ENCODE measurements at regions not wholly inside any gene's neighbourhood (a gene's known extent, or its start where the extent isn't known, plus 50 kb on each side); places are given as distances from the start of the nearest gene placed in this dataset.

GRCh38 chr1:38721816-38722215, 137.8 kb downstream of the RRAGC start:
- H2BK120ac ChIP-seq (ENCODE audit: low read depth, low read length), result no peak overlapping the region
- no peaks in the 10 kb centered on the region for H3K79me1 ChIP-seq (ENCODE audit: low read length)
- no peak overlapping the region for H3K18ac ChIP-seq (ENCODE audit: low read length)
- H3K23ac ChIP-seq (ENCODE audit: low read length), result no peak overlapping the region
- DNase-seq, result no peak
- H3K27me3 ChIP-seq (ENCODE audit: insufficient read depth, low read length, poor library complexity), result no peaks in the 10 kb centered on the region
- WGBS (ENCODE audit: extremely low coverage, insufficient coverage, low lambda C conversion rate), result no CpG with 5 or more reads among the region's 4 CpGs
- no peak overlapping the region for H3K27ac ChIP-seq (ENCODE audit: low read depth, low read length)
- no peak overlapping the region for H3K56ac ChIP-seq (ENCODE audit: low read length)
- no peak overlapping the region for H4K8ac ChIP-seq (ENCODE audit: low read depth, low read length)
- H3K36me3 ChIP-seq (ENCODE audit: control insufficient read depth, insufficient read depth, low read length), result no peaks in the 10 kb centered on the region
- no peak overlapping the region for H4K5ac ChIP-seq (ENCODE audit: low read length)
- no peaks in the 10 kb centered on the region for H3K79me2 ChIP-seq (ENCODE audit: control insufficient read depth, insufficient read depth, low read length)
- no peak overlapping the region for H2BK5ac ChIP-seq (ENCODE audit: low read length)
- no peaks in the 10 kb centered on the region for H3K4me1 ChIP-seq (ENCODE audit: control insufficient read depth, low read depth, low read length)
- no peak overlapping the region for H2AK5ac ChIP-seq (ENCODE audit: low read length)
- no peak overlapping the region for H3K4me3 ChIP-seq (ENCODE audit: low read length)
- no peak overlapping the region for H3K9ac ChIP-seq (ENCODE audit: low read length)
- no peak overlapping the region for H3K4me2 ChIP-seq (ENCODE audit: low read length)
- no peak overlapping the region for H2BK15ac ChIP-seq (replicated peaks; ENCODE audit: low read depth)
- H3K4ac ChIP-seq (ENCODE audit: low read depth, low read length), result no peak overlapping the region

- Histone ChIP-seq H4K8ac (ENCODE audit: low read depth, low read length) (no peak overlapping the region), H3K18ac (ENCODE audit: low read length) (no peak overlapping the region), H3K36me3 (ENCODE audit: control insufficient read depth, insufficient read depth, low read length) (no peaks in the 10 kb centered on the region), H3K4me2 (ENCODE audit: low read length) (no peak overlapping the region), H2BK5ac (ENCODE audit: low read length) (no peak overlapping the region), H2BK15ac (replicated peaks; ENCODE audit: low read depth) (no peak overlapping the region), H3K56ac (ENCODE audit: low read length) (no peak overlapping the region), H3K4me3 (ENCODE audit: low read length) (no peak overlapping the region), H2BK120ac (ENCODE audit: low read depth, low read length) (no peak overlapping the region), H3K4me1 (ENCODE audit: control insufficient read depth, low read depth, low read length) (no peaks in the 10 kb centered on the region), H3K79me1 (ENCODE audit: low read length) (no peaks in the 10 kb centered on the region), H4K5ac (ENCODE audit: low read length) (no peak overlapping the region), H3K4ac (ENCODE audit: low read depth, low read length) (no peak overlapping the region), H3K27ac (ENCODE audit: low read depth, low read length) (no peak overlapping the region), H3K9ac (ENCODE audit: low read length) (no peak overlapping the region), H3K27me3 (ENCODE audit: insufficient read depth, low read length, poor library complexity) (no peaks in the 10 kb centered on the region), H2AK5ac (ENCODE audit: low read length) (no peak overlapping the region), H3K79me2 (ENCODE audit: control insufficient read depth, insufficient read depth, low read length) (no peaks in the 10 kb centered on the region), H3K23ac (ENCODE audit: low read length) (peak overlapping the region; percentile 53)
- no CpG with 5 or more reads among the region's 7 CpGs for WGBS (ENCODE audit: extremely low coverage, insufficient coverage, low lambda C conversion rate)
- no peak for DNase-seq
Observed at GRCh38 chr1:38719880-38720279, 139.7 kb downstream of the RRAGC start.

- H2AK5ac ChIP-seq (ENCODE audit: low read length), result no peak overlapping the region
- no peaks in the 10 kb centered on the region for H3K79me2 ChIP-seq (ENCODE audit: control insufficient read depth, insufficient read depth, low read length)
- H3K4ac ChIP-seq (ENCODE audit: low read depth, low read length), result no peak overlapping the region
- no peaks in the 10 kb centered on the region for H3K27me3 ChIP-seq (ENCODE audit: insufficient read depth, low read length, poor library complexity)
- no peak overlapping the region for H3K18ac ChIP-seq (ENCODE audit: low read length)
- no peak overlapping the region for H4K8ac ChIP-seq (ENCODE audit: low read depth, low read length)
- no peak overlapping the region for H3K27ac ChIP-seq (ENCODE audit: low read depth, low read length)
- no peak for DNase-seq
- no peak overlapping the region for H3K9ac ChIP-seq (ENCODE audit: low read length)
- no peak overlapping the region for H2BK15ac ChIP-seq (replicated peaks; ENCODE audit: low read depth)
- no peak overlapping the region for H3K23ac ChIP-seq (ENCODE audit: low read length)
- H3K4me2 ChIP-seq (ENCODE audit: low read length), result no peak overlapping the region
- no peak overlapping the region for H2BK120ac ChIP-seq (ENCODE audit: low read depth, low read length)
- no peak overlapping the region for H3K56ac ChIP-seq (ENCODE audit: low read length)
- H3K36me3 ChIP-seq (ENCODE audit: control insufficient read depth, insufficient read depth, low read length), result no peaks in the 10 kb centered on the region
- no peak overlapping the region for H2BK5ac ChIP-seq (ENCODE audit: low read length)
- H3K4me1 ChIP-seq (ENCODE audit: control insufficient read depth, low read depth, low read length), result no peaks in the 10 kb centered on the region
- H3K79me1 ChIP-seq (ENCODE audit: low read length), result no peaks in the 10 kb centered on the region
- H4K5ac ChIP-seq (ENCODE audit: low read length), result no peak overlapping the region
- no CpG with 5 or more reads among the region's 8 CpGs for whole genome bisulfite sequencing (ENCODE audit: extremely low coverage, insufficient coverage, low lambda C conversion rate)
- no peak overlapping the region for H3K4me3 ChIP-seq (ENCODE audit: low read length)
Observed at GRCh38 chr1:38718031-38718430, 141.5 kb downstream of the RRAGC start.

GRCh38 chr1:38716229-38716628, 143.3 kb downstream of the RRAGC start:
- Histone ChIP-seq H3K4me2 (ENCODE audit: low read length) (no peak overlapping the region), H3K4me3 (ENCODE audit: low read length) (no peak overlapping the region), H2BK5ac (ENCODE audit: low read length) (no peak overlapping the region), H2BK15ac (replicated peaks; ENCODE audit: low read depth) (no peak overlapping the region), H2BK120ac (ENCODE audit: low read depth, low read length) (no peak overlapping the region), H3K36me3 (ENCODE audit: control insufficient read depth, insufficient read depth, low read length) (no peaks in the 10 kb centered on the region), H3K9ac (ENCODE audit: low read length) (no peak overlapping the region), H3K18ac (ENCODE audit: low read length) (no peak overlapping the region), H3K79me2 (ENCODE audit: control insufficient read depth, insufficient read depth, low read length) (no peaks in the 10 kb centered on the region), H4K5ac (ENCODE audit: low read length) (no peak overlapping the region), H3K23ac (ENCODE audit: low read length) (no peak overlapping the region), H3K79me1 (ENCODE audit: low read length) (no peaks in the 10 kb centered on the region), H3K4ac (ENCODE audit: low read depth, low read length) (no peak overlapping the region), H3K56ac (ENCODE audit: low read length) (no peak overlapping the region), H2AK5ac (ENCODE audit: low read length) (no peak overlapping the region), H4K8ac (ENCODE audit: low read depth, low read length) (no peak overlapping the region), H3K27me3 (ENCODE audit: insufficient read depth, low read length, poor library complexity) (no peaks in the 10 kb centered on the region), H3K27ac (ENCODE audit: low read depth, low read length) (no peak overlapping the region), H3K4me1 (ENCODE audit: control insufficient read depth, low read depth, low read length) (no peaks in the 10 kb centered on the region)
- no CpG with 5 or more reads among the region's 2 CpGs for WGBS (ENCODE audit: extremely low coverage, insufficient coverage, low lambda C conversion rate)
- no peak for DNase-seq

- Histone ChIP-seq H3K79me2 (ENCODE audit: control insufficient read depth, insufficient read depth, low read length) (no peaks in the 10 kb centered on the region), H3K4me1 (ENCODE audit: control insufficient read depth, low read depth, low read length) (no peaks in the 10 kb centered on the region), H2BK120ac (ENCODE audit: low read depth, low read length) (no peak overlapping the region), H3K4me3 (ENCODE audit: low read length) (no peak overlapping the region), H3K36me3 (ENCODE audit: control insufficient read depth, insufficient read depth, low read length) (no peaks in the 10 kb centered on the region), H4K5ac (ENCODE audit: low read length) (no peak overlapping the region), H3K27ac (ENCODE audit: low read depth, low read length) (no peak overlapping the region), H3K18ac (ENCODE audit: low read length) (no peak overlapping the region), H3K4me2 (ENCODE audit: low read length) (no peak overlapping the region), H2BK15ac (replicated peaks; ENCODE audit: low read depth) (no peak overlapping the region), H3K23ac (ENCODE audit: low read length) (no peak overlapping the region), H3K27me3 (ENCODE audit: insufficient read depth, low read length, poor library complexity) (no peaks in the 10 kb centered on the region), H3K9ac (ENCODE audit: low read length) (no peak overlapping the region), H3K4ac (ENCODE audit: low read depth, low read length) (no peak overlapping the region), H2AK5ac (ENCODE audit: low read length) (no peak overlapping the region), H3K79me1 (ENCODE audit: low read length) (no peaks in the 10 kb centered on the region), H3K56ac (ENCODE audit: low read length) (no peak overlapping the region), H4K8ac (ENCODE audit: low read depth, low read length) (no peak overlapping the region), H2BK5ac (ENCODE audit: low read length) (no peak overlapping the region)
- DNase-seq, result no peak
- WGBS (ENCODE audit: extremely low coverage, insufficient coverage, low lambda C conversion rate), result no CpG with 5 or more reads among the region's 9 CpGs
Observed at GRCh38 chr1:38715415-38715814, 144.2 kb downstream of the RRAGC start.

- H3K4me1 ChIP-seq (ENCODE audit: control insufficient read depth, low read depth, low read length), result no peaks in the 10 kb centered on the region
- no CpG with 5 or more reads among the region's 1 CpG for WGBS (ENCODE audit: extremely low coverage, insufficient coverage, low lambda C conversion rate)
Observed at GRCh38 chr1:38712046-38712445, 147.5 kb downstream of the RRAGC start.

More at GRCh38 chr1:38712046-38712445, 147.5 kb downstream of the RRAGC start:
- Histone ChIP-seq H3K4me3 (ENCODE audit: low read length) (no peak overlapping the region), H3K9ac (ENCODE audit: low read length) (no peak overlapping the region), H2BK15ac (replicated peaks; ENCODE audit: low read depth) (no peak overlapping the region), H2BK5ac (ENCODE audit: low read length) (no peak overlapping the region), H4K5ac (ENCODE audit: low read length) (no peak overlapping the region), H3K56ac (ENCODE audit: low read length) (no peak overlapping the region), H3K18ac (ENCODE audit: low read length) (no peak overlapping the region), H3K79me1 (ENCODE audit: low read length) (no peaks in the 10 kb centered on the region), H3K4ac (ENCODE audit: low read depth, low read length) (no peak overlapping the region), H3K27ac (ENCODE audit: low read depth, low read length) (no peak overlapping the region), H2BK120ac (ENCODE audit: low read depth, low read length) (no peak overlapping the region), H3K27me3 (ENCODE audit: insufficient read depth, low read length, poor library complexity) (no peaks in the 10 kb centered on the region), H3K23ac (ENCODE audit: low read length) (no peak overlapping the region), H4K8ac (ENCODE audit: low read depth, low read length) (no peak overlapping the region), H3K79me2 (ENCODE audit: control insufficient read depth, insufficient read depth, low read length) (no peaks in the 10 kb centered on the region), H3K36me3 (ENCODE audit: control insufficient read depth, insufficient read depth, low read length) (no peaks in the 10 kb centered on the region), H2AK5ac (ENCODE audit: low read length) (no peak overlapping the region), H3K4me2 (ENCODE audit: low read length) (no peak overlapping the region)
- no peak for DNase-seq
